H9 (cell line): ENCODE measurements at regions not wholly inside any gene's neighbourhood (a gene's known extent, or its start where the extent isn't known, plus 50 kb on each side); places are given as distances from the start of the nearest gene placed in this dataset.

Source experiments
- DNase-seq: peaks from one replicate; pipeline ENCODE4 v3.0.0-alpha.2; 2017
- H2AFZ ChIP-seq: one replicate; pipeline ENCODE4 v1.6.1; 2013; ENCODE audit warnings: mild to moderate bottlenecking, low read length, control low read depth, moderate library complexity
- H2AK5ac ChIP-seq: 2 replicates; pipeline ENCODE4 v1.6.1; 2013; ENCODE audit warnings: low read length, control low read depth, mixed read lengths; ENCODE audit not compliant: insufficient read length
- H2BK120ac ChIP-seq: one replicate; pipeline ENCODE4 v1.6.1; 2013; ENCODE audit warnings: low read depth, mild to moderate bottlenecking, low read length, control low read depth, inconsistent platforms; ENCODE audit not compliant: poor library complexity, severe bottlenecking
- H2BK12ac ChIP-seq: 2 replicates; pipeline ENCODE4 v1.6.1; 2013; ENCODE audit warnings: low read length, control low read depth, mixed read lengths, low read depth; ENCODE audit not compliant: insufficient read length
- H2BK15ac ChIP-seq: 2 replicates; pipeline ENCODE4 v1.6.1; 2013; ENCODE audit warnings: low read depth, low read length, control low read depth
- H2BK20ac ChIP-seq: one replicate; pipeline ENCODE4 v1.6.1; 2013; ENCODE audit warnings: low read depth, mild to moderate bottlenecking, low read length, control low read depth, inconsistent platforms; ENCODE audit not compliant: poor library complexity, severe bottlenecking
- H2BK5ac ChIP-seq: 2 replicates; pipeline ENCODE4 v1.6.1; 2013; ENCODE audit warnings: low read length, control low read depth, mixed read lengths; ENCODE audit not compliant: insufficient read length
- H3K14ac ChIP-seq: 2 replicates; pipeline ENCODE4 v1.6.1; 2013; ENCODE audit warnings: low read length, control low read depth; ENCODE audit not compliant: insufficient read depth
- H3K18ac ChIP-seq: 2 replicates; pipeline ENCODE4 v1.6.1; 2013; ENCODE audit warnings: low read depth, mild to moderate bottlenecking, mixed read lengths, low read length, control low read depth; ENCODE audit not compliant: insufficient read length
- H3K23ac ChIP-seq: 2 replicates; pipeline ENCODE4 v1.6.1; 2013; ENCODE audit warnings: low read length, control low read depth, mixed read lengths, low read depth; ENCODE audit not compliant: insufficient read length
- H3K23me2 ChIP-seq: 2 replicates; pipeline ENCODE4 v1.6.1; 2013; ENCODE audit warnings: low read depth, mild to moderate bottlenecking, mixed read lengths, low read length, control low read depth; ENCODE audit not compliant: insufficient read length, poor library complexity, severe bottlenecking
- H3K27ac ChIP-seq: 2 replicates; pipeline ENCODE4 v1.5.1; 2013; ENCODE audit warnings: low read length, control low read depth, mixed read lengths, low read depth; ENCODE audit not compliant: insufficient read length
- H3K27me3 ChIP-seq: 2 replicates; pipeline ENCODE4 v1.6.1; 2013; ENCODE audit warnings: low read length, control low read depth, inconsistent platforms; ENCODE audit not compliant: insufficient read depth
- H3K4ac ChIP-seq: 2 replicates; pipeline ENCODE4 v1.6.1; 2013; ENCODE audit warnings: low read depth, mild to moderate bottlenecking, control low read depth, inconsistent platforms, low read length, moderate library complexity
- H3K4me1 ChIP-seq: 2 replicates; pipeline ENCODE4 v1.6.1; 2013; ENCODE audit warnings: low read length, control low read depth, inconsistent platforms; ENCODE audit not compliant: insufficient read depth
- H3K4me2 ChIP-seq: 2 replicates; pipeline ENCODE4 v1.6.1; 2013; ENCODE audit warnings: low read length, control low read depth, mixed read lengths; ENCODE audit not compliant: insufficient read length, insufficient read depth
- H3K56ac ChIP-seq: 2 replicates; pipeline ENCODE4 v1.6.1; 2013; ENCODE audit warnings: low read depth, mild to moderate bottlenecking, mixed read lengths, low read length, control low read depth; ENCODE audit not compliant: insufficient read length
- H3K79me1 ChIP-seq: 2 replicates; pipeline ENCODE4 v1.6.1; 2013; ENCODE audit warnings: low read depth, mild to moderate bottlenecking, moderate library complexity, low read length, control low read depth, inconsistent platforms; ENCODE audit not compliant: insufficient read depth, poor library complexity, severe bottlenecking
- H3K79me2 ChIP-seq: 2 replicates; pipeline ENCODE4 v1.6.1; 2013; ENCODE audit warnings: low read length, control low read depth, inconsistent platforms; ENCODE audit not compliant: insufficient read depth
- H3K9ac ChIP-seq: 2 replicates; pipeline ENCODE4 v1.6.1; 2013; ENCODE audit warnings: low read length, control low read depth, mixed read lengths; ENCODE audit not compliant: insufficient read length; ENCODE audit errors: extremely low read depth
- H3K9me3 ChIP-seq: one replicate; pipeline ENCODE4 v1.6.1; 2013; ENCODE audit warnings: low read depth, low read length, inconsistent platforms; ENCODE audit not compliant: control insufficient read depth
- H3T11ph ChIP-seq: one replicate; pipeline ENCODE4 v1.6.1; 2013; ENCODE audit warnings: mild to moderate bottlenecking, low read length, control low read depth, inconsistent platforms
- H4K20me1 ChIP-seq: one replicate; pipeline ENCODE4 v1.6.1; 2013; ENCODE audit not compliant: control insufficient read depth, insufficient read length, insufficient read depth
- H4K5ac ChIP-seq: 2 replicates; pipeline ENCODE4 v1.6.1; 2013; ENCODE audit warnings: low read depth, mild to moderate bottlenecking, mixed read lengths, low read length, control low read depth; ENCODE audit not compliant: insufficient read length
- H4K8ac ChIP-seq: replicated peaks from 2 replicates; pipeline ENCODE4 v1.6.1; 2013; ENCODE audit warnings: low read length, control low read depth, mixed read lengths, low read depth; ENCODE audit not compliant: insufficient read length
- H4K91ac ChIP-seq: 2 replicates; pipeline ENCODE4 v1.6.1; 2013; ENCODE audit warnings: low read depth, mild to moderate bottlenecking, moderate library complexity, mixed read lengths, low read length, control low read depth; ENCODE audit not compliant: insufficient read length
- H3K27ac Mint-ChIP-seq, 3 experiments: 2 replicates in 2 of 3; 3 replicates in 1 of 3; pipeline ENCODE4 v1.8.0; 2020 to 2021; ENCODE audit warnings: mixed read lengths in 3 of 3, mild to moderate bottlenecking in 1 of 3, moderate library complexity in 1 of 3
- H3K27me3 Mint-ChIP-seq: 2 replicates; pipeline ENCODE4 v1.8.0; 2021; ENCODE audit warnings: low read depth, mild to moderate bottlenecking, moderate library complexity, mixed read lengths
- H3K36me3 Mint-ChIP-seq, 3 experiments: 2 replicates in 2 of 3; 3 replicates in 1 of 3; pipeline ENCODE4 v1.8.0; 2020 to 2021; ENCODE audit warnings: low read depth in 3 of 3, mixed read lengths in 3 of 3; ENCODE audit not compliant: insufficient read depth in 1 of 3
- H3K4me1 Mint-ChIP-seq, 2 experiments: 2 replicates each; pipeline ENCODE4 v1.8.0; 2020; ENCODE audit warnings: mixed read lengths in 2 of 2
- H3K4me3 Mint-ChIP-seq, 2 experiments: 2 replicates in 1 of 2; 3 replicates in 1 of 2; pipeline ENCODE4 v1.8.0; 2020 to 2021; ENCODE audit warnings: mild to moderate bottlenecking in 2 of 2, mixed read lengths in 2 of 2, moderate library complexity in 1 of 2
- H3K9me3 Mint-ChIP-seq, 2 experiments: 2 replicates in 1 of 2; 3 replicates in 1 of 2; pipeline ENCODE4 v1.8.0; 2020; ENCODE audit warnings: mild to moderate bottlenecking in 2 of 2, mixed read lengths in 2 of 2, moderate library complexity in 1 of 2
- CTCF ChIP-seq: fragments of 200-600 bp; sonication (generic); conservative IDR thresholded peaks from 3 replicates; pipeline ENCODE4 v1.8.0; 2021; ENCODE audit warnings: antibody characterized with exemption, mild to moderate bottlenecking
- WGBS: extraction: QIAGEN DNeasy Blood & Tissue Kit; methylation state at CpG from one replicate; pipeline ENCODE4 v1.1.7; 2013; ENCODE audit warnings: missing lambda C conversion rate, low lambda C conversion rate, mixed read lengths; ENCODE audit not compliant: insufficient read length; ENCODE audit errors: extremely low coverage; 5-methylcytosine and 5-hydroxymethylcytosine counted together

- no peaks in the 10 kb centered on the region for H3K27me3 Mint-ChIP-seq
- H3K23ac ChIP-seq, result no peak overlapping the region
- no peaks in the 10 kb centered on the region for H3K79me1 ChIP-seq
- peaks cover 35 to 39% of the 10 kb centered on the region in 2 experiments for H3K4me1 Mint-ChIP-seq
- no peak overlapping the region for H3K9ac ChIP-seq
- H3K27ac Mint-ChIP-seq, result peak overlapping the region in 1 of 3 experiments; percentile 76; a peak in 2 of 7 replicates
- H3K4me3 Mint-ChIP-seq, result peak overlapping the region in 1 of 2 experiments; percentile 51; a peak in 3 of 5 replicates
- TF ChIP-seq CTCF, result no peak
- H4K8ac ChIP-seq, result no peak overlapping the region
- no peak overlapping the region for H3K56ac ChIP-seq
- H3K79me2 ChIP-seq, result no peaks in the 10 kb centered on the region
- no peak overlapping the region for H2AK5ac ChIP-seq
- H3K36me3 Mint-ChIP-seq, result peaks cover 9% of the 10 kb centered on the region in 3 experiments; a peak in 5 of 7 replicates
- H3K4me1 ChIP-seq, result peaks cover 8% of the 10 kb centered on the region; the same call in 1 of the 2 replicates
- no peak overlapping the region for H2BK15ac ChIP-seq
- H3K4ac ChIP-seq, result no peak overlapping the region
- H2AFZ ChIP-seq, result peak overlapping the region; percentile 25
- no peak overlapping the region for H2BK5ac ChIP-seq
- DNase-seq, result peak; percentile 69
- H4K5ac ChIP-seq, result no peak overlapping the region
- peaks cover 13 to 15% of the 10 kb centered on the region in 2 experiments for H3K9me3 Mint-ChIP-seq
- no peaks in the 10 kb centered on the region for H3K9me3 ChIP-seq
- H2BK20ac ChIP-seq, result no peak overlapping the region
- H4K20me1 ChIP-seq, result no peaks in the 10 kb centered on the region
- no peak overlapping the region for H3K18ac ChIP-seq
- H3K27ac ChIP-seq, result no peak overlapping the region
- no peaks in the 10 kb centered on the region for H3K23me2 ChIP-seq
- no peak overlapping the region for H3T11ph ChIP-seq
- no peak overlapping the region for H2BK12ac ChIP-seq
- no CpG with 5 or more reads among the region's 10 CpGs for WGBS
- H3K4me2 ChIP-seq, result peak overlapping the region; percentile 37
- no peak overlapping the region for H3K14ac ChIP-seq
- no peak overlapping the region for H2BK120ac ChIP-seq
- H3K27me3 ChIP-seq, result no peaks in the 10 kb centered on the region
- no peak overlapping the region for H4K91ac ChIP-seq
Measured at GRCh38 chr18:75654851-75655751, 227.6 kb upstream of the SMIM21 start.
